Fibroblast of villous mesenchyme (primary cell): ENCODE measurements at regions not wholly inside any gene's neighbourhood (a gene's known extent, or its start where the extent isn't known, plus 50 kb on each side); places are given as distances from the start of the nearest gene placed in this dataset.
"Not testable (repeated sequence)": the region's sequence is repeated elsewhere in the genome, so short reads cannot be mapped to it uniquely, and the experiment has no call there.

Experiments used
- DNase-seq: peaks from one replicate; pipeline ENCODE4 v3.0.0-alpha.2; 2010; ENCODE audit warnings: low read depth
- H3K4me3 ChIP-seq: 2 replicates; pipeline ENCODE4 v1.5.1; 2011; ENCODE audit warnings: low read depth, mild to moderate bottlenecking, low read length
- CTCF ChIP-seq: IDR thresholded peaks from 2 replicates; pipeline ENCODE4 v1.5.1; 2012; ENCODE audit warnings: low read depth, mild to moderate bottlenecking, low read length; ENCODE audit not compliant: insufficient read depth

- no peak for TF ChIP-seq CTCF
- no peak for DNase-seq
- no peak overlapping the region for H3K4me3 ChIP-seq
Measured at GRCh38 chrX:2640436-2641150, 50.5 kb upstream of the CD99 start.

GRCh38 chrX:2638279-2638678, 52.8 kb upstream of the CD99 start:
- H3K4me3 ChIP-seq = no peak overlapping the region
- no peak for TF ChIP-seq CTCF
- no peak for DNase-seq

DNA sequence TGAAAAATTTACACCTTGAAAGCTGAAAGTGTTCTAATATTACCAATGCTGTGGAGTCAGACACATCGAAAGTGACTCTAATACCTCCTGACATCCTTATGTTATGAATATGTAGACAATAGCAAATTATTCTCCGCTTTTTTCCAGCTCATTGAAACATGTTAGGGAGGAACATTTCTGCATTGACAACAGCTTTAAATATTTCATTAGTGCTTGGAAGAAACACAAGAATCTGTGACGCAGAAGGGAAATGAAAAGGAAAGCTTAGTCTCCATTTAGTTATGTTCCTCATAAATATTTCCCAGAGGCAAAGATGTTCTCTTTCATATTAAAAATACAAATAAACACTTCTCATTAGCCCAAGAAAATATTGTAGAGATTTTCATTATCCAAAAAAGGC, 55.8 kb upstream of the CD99 start:
- no peak for TF ChIP-seq CTCF
- H3K4me3 ChIP-seq = no peak overlapping the region
- peak; percentile 48 for DNase-seq

GRCh38 chrX:2632533-2633504, 58.3 kb upstream of the CD99 start:
- no peak for DNase-seq
- TF ChIP-seq CTCF = no peak
- no peak overlapping the region for H3K4me3 ChIP-seq

- TF ChIP-seq CTCF = no peak
- H3K4me3 ChIP-seq = no peak overlapping the region
- no peak for DNase-seq
Measured at GRCh38 chrX:2631743-2632532, 59.2 kb upstream of the CD99 start.

GRCh38 chrX:2630935-2631742, 60.0 kb upstream of the CD99 start:
- not testable (repeated sequence) for H3K4me3 ChIP-seq, DNase-seq

GRCh38 chrX:2630008-2630934, 60.8 kb upstream of the CD99 start:
- not testable (repeated sequence) for DNase-seq, H3K4me3 ChIP-seq
